ENCODE measurements at regions not wholly inside any gene's neighbourhood (a gene's known extent, or its start where the extent isn't known, plus 50 kb on each side); places are given as distances from the start of the nearest gene placed in this dataset.
A peak's percentile ranks its signal among the peaks of the same experiment; 100 is the strongest.

DNA sequence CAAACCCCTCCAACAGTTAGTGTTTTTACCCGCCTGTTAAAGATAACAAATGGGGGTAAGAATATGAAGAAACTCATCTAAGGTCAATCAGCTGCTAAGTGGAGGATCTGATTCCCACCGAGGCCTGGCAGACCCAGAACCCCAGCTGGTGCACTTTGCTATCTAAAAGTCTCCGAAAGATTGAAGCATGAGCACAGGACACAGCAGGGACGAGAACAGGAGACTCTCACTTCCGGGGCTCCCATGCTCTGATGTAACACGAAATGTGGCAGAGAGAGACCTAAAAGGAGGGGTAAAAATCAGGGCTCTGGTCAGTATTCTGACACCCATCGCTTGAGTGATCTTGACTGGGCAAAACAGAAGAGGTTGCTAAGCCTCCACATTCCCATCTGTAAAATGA is 119.7 kb downstream of the PDCL3 start:
- Histone ChIP-seq H3K4me3 (replicated peaks in 1 of 3) (no peak overlapping the region), H3K9me3 (no peaks in the 10 kb centered on the region), H3K4me1 (no peaks in the 10 kb centered on the region), H3K27me3 (no peaks in the 10 kb centered on the region), H3K27ac (no peak overlapping the region), H3K36me3 (no peaks in the 10 kb centered on the region)
- DNase-seq, result no peak
- TF ChIP-seq POLR2A (IDR thresholded peaks at IDR 0.05) (no peak), CTCF (IDR thresholded peaks at IDR 0.05) (no peak)
- intact Hi-C loops (cut with DNase I), result no loop called here
- WGBS, 2 donors, result 86 to 97% methylated on average over 7 of the region's 7 CpGs

DNA sequence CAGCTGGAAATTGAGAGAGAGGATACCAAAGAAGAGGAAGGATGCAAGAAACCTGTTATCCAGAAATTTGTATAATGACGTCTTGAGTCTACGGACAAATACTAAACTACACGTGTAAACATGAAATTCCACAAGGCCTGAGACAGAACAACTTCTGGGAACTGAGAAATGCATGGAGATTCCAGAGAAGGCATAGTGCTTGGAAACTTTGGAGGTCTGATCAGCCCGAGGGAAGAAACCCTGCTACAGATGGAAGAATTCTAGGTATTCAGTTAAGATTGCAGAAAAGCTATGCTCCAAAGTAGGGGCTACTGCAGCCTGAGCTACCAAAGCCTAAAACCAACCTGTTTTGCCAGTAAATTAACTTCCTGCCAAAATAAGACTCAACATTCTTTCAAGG is 120.4 kb downstream of the PDCL3 start:
- H3K4me1 ChIP-seq, result no peaks in the 10 kb centered on the region
- H3K9me3 ChIP-seq, result no peaks in the 10 kb centered on the region
- H3K36me3 ChIP-seq, result no peaks in the 10 kb centered on the region
- no peak overlapping the region for H3K4me3 ChIP-seq (replicated peaks in 1 of 3)
- no peak for DNase-seq
- H3K27me3 ChIP-seq, result no peaks in the 10 kb centered on the region
- H3K27ac ChIP-seq, result no peak overlapping the region
- TF ChIP-seq CTCF (IDR thresholded peaks at IDR 0.05), result no peak
- no peak for TF ChIP-seq POLR2A (IDR thresholded peaks at IDR 0.05)
- WGBS, 2 donors, result 82 to 89% methylated on average over 4 of the region's 4 CpGs
- intact Hi-C loops (cut with DNase I), result no loop called here

- no peak for TF ChIP-seq CTCF (IDR thresholded peaks at IDR 0.05)
- no peak for TF ChIP-seq POLR2A (IDR thresholded peaks at IDR 0.05)
- no peak overlapping the region for H3K27ac ChIP-seq
- WGBS, 2 donors, result 51 to 52% methylated on average over 3 of the region's 3 CpGs
- no peaks in the 10 kb centered on the region for H3K36me3 ChIP-seq
- H3K4me1 ChIP-seq, result peaks cover 0 to 40% of the 10 kb centered on the region in 2 donors
- H3K9me3 ChIP-seq, result no peaks in the 10 kb centered on the region
- H3K4me3 ChIP-seq (replicated peaks in 1 of 3), result no peak overlapping the region
- H3K27me3 ChIP-seq, result no peaks in the 10 kb centered on the region
- DNase-seq, result peak; percentile 28 to 54
- intact Hi-C loops (cut with DNase I), result no loop called here
Observed at GRCh38 chr2:100691846-100692245, 128.1 kb upstream of the NPAS2 start.

DNA sequence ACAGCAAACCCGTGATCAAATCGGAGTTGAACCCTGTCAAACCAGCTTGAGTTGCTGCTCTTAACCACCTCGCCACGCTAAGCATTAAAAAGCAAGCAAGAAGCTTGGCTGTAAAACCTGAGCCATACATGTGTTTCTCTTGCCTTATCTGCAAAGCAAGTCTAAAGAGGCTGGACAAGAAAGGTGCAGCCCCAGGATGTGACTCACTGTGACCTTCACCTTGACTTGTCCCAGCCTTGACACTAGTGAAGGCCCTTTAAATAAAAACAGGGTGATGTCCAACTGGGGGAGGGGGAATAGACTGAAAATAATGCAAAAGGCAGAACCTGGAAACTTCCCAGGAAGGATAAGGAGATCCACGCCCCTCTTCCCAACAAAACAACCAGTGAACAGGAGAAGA is 127.6 kb upstream of the NPAS2 start:
- TF ChIP-seq POLR2A (IDR thresholded peaks at IDR 0.05) (no peak), CTCF (IDR thresholded peaks at IDR 0.05) (no peak)
- Histone ChIP-seq H3K9me3 (no peaks in the 10 kb centered on the region), H3K4me3 (replicated peaks in 1 of 3) (no peak overlapping the region), H3K4me1 (peaks cover 0 to 40% of the 10 kb centered on the region in 2 donors), H3K27ac (no peak overlapping the region), H3K36me3 (no peaks in the 10 kb centered on the region), H3K27me3 (no peaks in the 10 kb centered on the region)
- intact Hi-C loops (cut with DNase I), result no loop called here
- no peak for DNase-seq
- 90 to 91% methylated on average over 5 of the region's 5 CpGs for WGBS, 2 donors

- no peaks in the 10 kb centered on the region for H3K9me3 ChIP-seq
- H3K36me3 ChIP-seq, result no peaks in the 10 kb centered on the region
- no peaks in the 10 kb centered on the region for H3K27me3 ChIP-seq
- H3K4me3 ChIP-seq (replicated peaks in 1 of 3), result no peak overlapping the region
- no peak for TF ChIP-seq POLR2A (IDR thresholded peaks at IDR 0.05)
- TF ChIP-seq CTCF (IDR thresholded peaks at IDR 0.05), result no peak
- H3K4me1 ChIP-seq, result peaks cover 0 to 40% of the 10 kb centered on the region in 2 donors
- peak overlapping the region in 1 of 3 donors; percentile 10 for H3K27ac ChIP-seq
- intact Hi-C loops (cut with DNase I), result no loop called here
- DNase-seq, result no peak
Observed at GRCh38 chr2:100692906-100693305, 127.0 kb upstream of the NPAS2 start.
